LNCaP clone FGC (cell line): ENCODE measurements at regions not wholly inside any gene's neighbourhood (a gene's known extent, or its start where the extent isn't known, plus 50 kb on each side); places are given as distances from the start of the nearest gene placed in this dataset.

Experiments
- DNase-seq: peaks from one replicate; pipeline ENCODE4 v3.0.0-alpha.2; 2011; ENCODE audit warnings: low read depth
- H3K4me3 ChIP-seq: 2 replicates; pipeline ENCODE4 v1.5.1; 2011; ENCODE audit warnings: mild to moderate bottlenecking, low read depth, low read length, control low read depth
- CTCF ChIP-seq: IDR thresholded peaks from 2 replicates; pipeline ENCODE4 v1.5.1; 2012; ENCODE audit warnings: mild to moderate bottlenecking; ENCODE audit not compliant: control insufficient read depth, insufficient read depth; ENCODE audit errors: extremely low read depth

GRCh38 chr5:135776457-135776856 lies 58.0 kb upstream of the SLC25A48 start:
- no peak for DNase-seq
- TF ChIP-seq CTCF, result no peak
- no peak overlapping the region for H3K4me3 ChIP-seq

- no peak for TF ChIP-seq CTCF
- no peak overlapping the region for H3K4me3 ChIP-seq
- no peak for DNase-seq
Measured at GRCh38 chr5:135761746-135762145, 72.7 kb upstream of the SLC25A48 start.

GRCh38 chr5:135759149-135759784 lies 75.2 kb upstream of the SLC25A48 start:
- H3K4me3 ChIP-seq, result no peak overlapping the region
- no peak for TF ChIP-seq CTCF
- DNase-seq, result no peak

GRCh38 chr5:135753990-135754389 lies 80.5 kb upstream of the SLC25A48 start:
- H3K4me3 ChIP-seq, result no peak overlapping the region
- no peak for DNase-seq

GRCh38 chr5:135750506-135750905 lies 84.0 kb upstream of the SLC25A48 start:
- TF ChIP-seq CTCF, result no peak
- H3K4me3 ChIP-seq, result no peak overlapping the region
- no peak for DNase-seq

More at GRCh38 chr5:135753990-135754389, 80.5 kb upstream of the SLC25A48 start:
- no peak for TF ChIP-seq CTCF

- no peak for TF ChIP-seq CTCF
- no peak overlapping the region for H3K4me3 ChIP-seq
- peak; percentile 34 for DNase-seq
Measured at GRCh38 chr5:135747824-135748223, 86.6 kb upstream of the SLC25A48 start.

GRCh38 chr5:135745897-135746500 lies 88.5 kb upstream of the SLC25A48 start:
- TF ChIP-seq CTCF, result no peak
- no peak overlapping the region for H3K4me3 ChIP-seq
- no peak for DNase-seq
